ENCODE measurements at regions not wholly inside any gene's neighbourhood (a gene's known extent, or its start where the extent isn't known, plus 50 kb on each side); places are given as distances from the start of the nearest gene placed in this dataset.

DNA sequence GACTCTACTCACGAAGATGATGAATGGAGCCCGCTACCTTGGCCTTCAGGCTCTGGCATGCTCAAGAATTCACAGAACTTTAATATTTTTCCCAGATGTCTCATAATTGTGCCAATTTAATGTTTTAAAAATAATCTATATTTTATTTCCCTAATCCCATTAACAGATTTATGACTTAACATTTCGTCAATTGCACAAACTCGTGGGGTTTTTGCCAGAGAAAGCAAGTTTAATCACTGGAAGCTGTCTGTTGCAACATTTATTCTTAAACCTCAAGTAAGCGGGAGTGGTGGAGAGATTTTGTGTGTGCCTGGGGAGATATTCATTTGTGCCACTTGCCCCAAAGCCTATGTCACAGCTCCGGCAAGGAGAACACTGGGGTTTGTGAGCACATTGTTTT lies 117.9 kb downstream of the TEX36 start:
- Histone ChIP-seq H2AFZ (ENCODE audit: insufficient read depth, low read length, poor library complexity) (no peak overlapping the region), H3K79me2 (ENCODE audit: control insufficient read depth, insufficient read depth, low read length, poor library complexity) (no peaks in the 10 kb centered on the region), H3K27me3 (ENCODE audit: insufficient read depth, low read length) (no peaks in the 10 kb centered on the region), H3K9me3 (ENCODE audit: insufficient read depth, low read depth, low read length) (no peaks in the 10 kb centered on the region), H3K4me3 (ENCODE audit: low read depth, low read length) (no peak overlapping the region), H2BK5ac (ENCODE audit: low read depth, low read length, poor library complexity) (no peak overlapping the region), H2AK5ac (ENCODE audit: low read length) (no peak overlapping the region), H3K14ac (ENCODE audit: low read length) (no peak overlapping the region), H2BK120ac (ENCODE audit: insufficient read depth, low read length, poor library complexity) (no peak overlapping the region), H4K12ac (ENCODE audit: low read depth, low read length) (no peak overlapping the region), H3K18ac (ENCODE audit: low read length) (no peak overlapping the region), H3K27ac (ENCODE audit: low read depth, low read length) (no peak overlapping the region), H3K36me3 (ENCODE audit: control insufficient read depth in 1 of 2, insufficient read depth in 2 of 2, low read length in 2 of 2) (no peaks in the 10 kb centered on the region), H3K79me1 (ENCODE audit: low read length) (no peaks in the 10 kb centered on the region), H3K4ac (ENCODE audit: low read depth, low read length) (no peak overlapping the region), H2BK12ac (ENCODE audit: low read length) (no peak overlapping the region), H3K4me2 (ENCODE audit: low read length) (no peak overlapping the region), H3K23ac (ENCODE audit: low read length) (no peak overlapping the region), H3K4me1 (ENCODE audit: control insufficient read depth in 1 of 2, insufficient read depth in 2 of 2, low read length in 2 of 2) (no peaks in the 10 kb centered on the region), H4K8ac (ENCODE audit: low read depth, low read length) (no peak overlapping the region), H4K91ac (ENCODE audit: low read depth, low read length) (no peak overlapping the region), H3K9ac (ENCODE audit: low read length) (no peak overlapping the region)
- no CpG with 5 or more reads among the region's 6 CpGs for WGBS (ENCODE audit: extremely low coverage, insufficient coverage, insufficient read length)
- no peak for DNase-seq

- H3K18ac ChIP-seq (ENCODE audit: low read length), result no peak overlapping the region
- H2BK12ac ChIP-seq (ENCODE audit: low read length), result no peak overlapping the region
- no peak overlapping the region for H2AFZ ChIP-seq (ENCODE audit: insufficient read depth, low read length, poor library complexity)
- no peak overlapping the region for H3K14ac ChIP-seq (ENCODE audit: low read length)
- no peaks in the 10 kb centered on the region for H3K79me1 ChIP-seq (ENCODE audit: low read length)
- 100% methylated on average over 1 of the region's 3 CpGs for WGBS (ENCODE audit: extremely low coverage, insufficient coverage, insufficient read length)
- H3K4me3 ChIP-seq (ENCODE audit: low read depth, low read length), result no peak overlapping the region
- DNase-seq, result no peak
- no peaks in the 10 kb centered on the region for H3K9me3 ChIP-seq (ENCODE audit: insufficient read depth, low read depth, low read length)
- no peak overlapping the region for H3K23ac ChIP-seq (ENCODE audit: low read length)
- H3K79me2 ChIP-seq (ENCODE audit: control insufficient read depth, insufficient read depth, low read length, poor library complexity), result no peaks in the 10 kb centered on the region
- no peak overlapping the region for H4K91ac ChIP-seq (ENCODE audit: low read depth, low read length)
- H3K36me3 ChIP-seq (ENCODE audit: control insufficient read depth in 1 of 2, insufficient read depth in 2 of 2, low read length in 2 of 2), result no peaks in the 10 kb centered on the region
- H3K4me1 ChIP-seq (ENCODE audit: control insufficient read depth in 1 of 2, insufficient read depth in 2 of 2, low read length in 2 of 2), result no peaks in the 10 kb centered on the region
- H3K9ac ChIP-seq (ENCODE audit: low read length), result no peak overlapping the region
- H2BK5ac ChIP-seq (ENCODE audit: low read depth, low read length, poor library complexity), result no peak overlapping the region
- H3K4me2 ChIP-seq (ENCODE audit: low read length), result no peak overlapping the region
- no peak overlapping the region for H4K8ac ChIP-seq (ENCODE audit: low read depth, low read length)
- H3K4ac ChIP-seq (ENCODE audit: low read depth, low read length), result no peak overlapping the region
- H2BK120ac ChIP-seq (ENCODE audit: insufficient read depth, low read length, poor library complexity), result no peak overlapping the region
- no peak overlapping the region for H3K27ac ChIP-seq (ENCODE audit: low read depth, low read length)
- H4K12ac ChIP-seq (ENCODE audit: low read depth, low read length), result no peak overlapping the region
- no peak overlapping the region for H2AK5ac ChIP-seq (ENCODE audit: low read length)
- no peaks in the 10 kb centered on the region for H3K27me3 ChIP-seq (ENCODE audit: insufficient read depth, low read length)
These were observed 118.4 kb downstream of the TEX36 start for GRCh38 chr10:125564570-125564969.

- Histone ChIP-seq H3K36me3 (ENCODE audit: control insufficient read depth in 1 of 2, insufficient read depth in 2 of 2, low read length in 2 of 2) (no peaks in the 10 kb centered on the region), H2AFZ (ENCODE audit: insufficient read depth, low read length, poor library complexity) (no peak overlapping the region), H2BK12ac (ENCODE audit: low read length) (no peak overlapping the region), H3K79me1 (ENCODE audit: low read length) (no peaks in the 10 kb centered on the region), H3K4me3 (ENCODE audit: low read depth, low read length) (no peak overlapping the region), H3K9me3 (ENCODE audit: insufficient read depth, low read depth, low read length) (no peaks in the 10 kb centered on the region), H3K14ac (ENCODE audit: low read length) (no peak overlapping the region), H3K27ac (ENCODE audit: low read depth, low read length) (no peak overlapping the region), H3K4ac (ENCODE audit: low read depth, low read length) (no peak overlapping the region), H3K27me3 (ENCODE audit: insufficient read depth, low read length) (no peaks in the 10 kb centered on the region), H3K23ac (ENCODE audit: low read length) (no peak overlapping the region), H3K79me2 (ENCODE audit: control insufficient read depth, insufficient read depth, low read length, poor library complexity) (no peaks in the 10 kb centered on the region), H4K12ac (ENCODE audit: low read depth, low read length) (no peak overlapping the region), H4K91ac (ENCODE audit: low read depth, low read length) (no peak overlapping the region), H3K4me2 (ENCODE audit: low read length) (no peak overlapping the region), H2BK5ac (ENCODE audit: low read depth, low read length, poor library complexity) (no peak overlapping the region), H3K18ac (ENCODE audit: low read length) (no peak overlapping the region), H3K4me1 (ENCODE audit: control insufficient read depth in 1 of 2, insufficient read depth in 2 of 2, low read length in 2 of 2) (no peaks in the 10 kb centered on the region), H2BK120ac (ENCODE audit: insufficient read depth, low read length, poor library complexity) (no peak overlapping the region), H3K9ac (ENCODE audit: low read length) (no peak overlapping the region), H4K8ac (ENCODE audit: low read depth, low read length) (no peak overlapping the region), H2AK5ac (ENCODE audit: low read length) (no peak overlapping the region)
- WGBS (ENCODE audit: extremely low coverage, insufficient coverage, insufficient read length), result no CpG with 5 or more reads among the region's 4 CpGs
- DNase-seq, result no peak
These were observed 120.2 kb downstream of the TEX36 start for GRCh38 chr10:125562737-125563136.

- Histone ChIP-seq H3K18ac (ENCODE audit: low read length) (no peak overlapping the region), H3K4ac (ENCODE audit: low read depth, low read length) (no peak overlapping the region), H3K14ac (ENCODE audit: low read length) (no peak overlapping the region), H2BK5ac (ENCODE audit: low read depth, low read length, poor library complexity) (no peak overlapping the region), H3K27ac (ENCODE audit: low read depth, low read length) (no peak overlapping the region), H3K9ac (ENCODE audit: low read length) (no peak overlapping the region), H4K12ac (ENCODE audit: low read depth, low read length) (no peak overlapping the region), H3K27me3 (ENCODE audit: insufficient read depth, low read length) (no peaks in the 10 kb centered on the region), H3K4me1 (ENCODE audit: control insufficient read depth in 1 of 2, insufficient read depth in 2 of 2, low read length in 2 of 2) (no peaks in the 10 kb centered on the region), H2AK5ac (ENCODE audit: low read length) (no peak overlapping the region), H2AFZ (ENCODE audit: insufficient read depth, low read length, poor library complexity) (no peak overlapping the region), H3K23ac (ENCODE audit: low read length) (no peak overlapping the region), H2BK120ac (ENCODE audit: insufficient read depth, low read length, poor library complexity) (no peak overlapping the region), H3K9me3 (ENCODE audit: insufficient read depth, low read depth, low read length) (no peaks in the 10 kb centered on the region), H2BK12ac (ENCODE audit: low read length) (no peak overlapping the region), H3K79me1 (ENCODE audit: low read length) (no peaks in the 10 kb centered on the region), H3K36me3 (ENCODE audit: control insufficient read depth in 1 of 2, insufficient read depth in 2 of 2, low read length in 2 of 2) (no peaks in the 10 kb centered on the region), H4K8ac (ENCODE audit: low read depth, low read length) (no peak overlapping the region), H4K91ac (ENCODE audit: low read depth, low read length) (no peak overlapping the region), H3K4me2 (ENCODE audit: low read length) (no peak overlapping the region), H3K79me2 (ENCODE audit: control insufficient read depth, insufficient read depth, low read length, poor library complexity) (no peaks in the 10 kb centered on the region), H3K4me3 (ENCODE audit: low read depth, low read length) (no peak overlapping the region)
- no peak for DNase-seq
- WGBS (ENCODE audit: extremely low coverage, insufficient coverage, insufficient read length), result no CpG with 5 or more reads among the region's 2 CpGs
These were observed 122.0 kb downstream of the TEX36 start for GRCh38 chr10:125560947-125561346.
